Natural killer cell (primary cell): ENCODE measurements at regions not wholly inside any gene's neighbourhood (a gene's known extent, or its start where the extent isn't known, plus 50 kb on each side); places are given as distances from the start of the nearest gene placed in this dataset.

ENCODE experiments used
- ATAC-seq, 3 donors: fragments of 150-1000 bp in 2 of 3; fragments of 200-7000 bp in 1 of 3; cut with Tn5 transposase; 1 replicate in 1 of 3; 2 replicates in 2 of 3; pipeline ENCODE4 v1.10.0; 2021; ENCODE audit warnings: mild to moderate bottlenecking in 2 of 3, moderate library complexity in 2 of 3
- DNase-seq, 2 donors: peaks; one replicate each; pipeline versions ENCODE4 v3.0.0 to v3.0.0-alpha.2; 2013 to 2021; ENCODE audit warnings: mixed read lengths in 1 of 2
- H3K27ac ChIP-seq: one replicate; pipeline ENCODE4 v1.5.1; 2013; ENCODE audit warnings: mild to moderate bottlenecking, low read length
- H3K27me3 ChIP-seq: one replicate; pipeline ENCODE4 v1.6.1; 2013; ENCODE audit warnings: low read length; ENCODE audit not compliant: control insufficient read depth, insufficient read depth
- H3K36me3 ChIP-seq: one replicate; pipeline ENCODE4 v1.6.1; 2013; ENCODE audit warnings: low read length; ENCODE audit not compliant: control insufficient read depth, insufficient read depth
- H3K4me1 ChIP-seq: one replicate; pipeline ENCODE4 v1.6.1; 2013; ENCODE audit warnings: low read length; ENCODE audit not compliant: control insufficient read depth, insufficient read depth
- H3K4me3 ChIP-seq: one replicate; pipeline ENCODE4 v1.5.1; 2013; ENCODE audit warnings: low read length
- H3K9me3 ChIP-seq: one replicate; pipeline ENCODE4 v1.6.1; 2013; ENCODE audit warnings: low read length; ENCODE audit not compliant: control insufficient read depth, insufficient read depth
- H3K27ac Mint-ChIP-seq, 2 donors: one replicate each; pipeline ENCODE4 v1.8.0; 2022; ENCODE audit warnings: mild to moderate bottlenecking in 2 of 2, mixed read lengths in 2 of 2, moderate library complexity in 1 of 2
- H3K27me3 Mint-ChIP-seq, 2 donors: one replicate each; pipeline ENCODE4 v1.8.0; 2022; ENCODE audit warnings: low read depth in 2 of 2, mixed read lengths in 2 of 2
- H3K36me3 Mint-ChIP-seq: one replicate; pipeline ENCODE4 v1.8.0; 2022; ENCODE audit warnings: mixed read lengths
- H3K4me1 Mint-ChIP-seq, 2 donors: one replicate each; pipeline ENCODE4 v1.8.0; 2022; ENCODE audit warnings: mixed read lengths in 2 of 2
- H3K4me3 Mint-ChIP-seq: one replicate; pipeline ENCODE4 v1.8.0; 2022; ENCODE audit warnings: mild to moderate bottlenecking, moderate library complexity, mixed read lengths
- H3K9me3 Mint-ChIP-seq, 2 donors: one replicate each; pipeline ENCODE4 v1.8.0; 2022; ENCODE audit warnings: mixed read lengths in 2 of 2
- WGBS: methylation state at CpG from one replicate; pipeline ENCODE4 v1.1.7; 2013; ENCODE audit warnings: missing lambda C conversion rate; ENCODE audit not compliant: insufficient coverage; 5-methylcytosine and 5-hydroxymethylcytosine counted together
- intact Hi-C: fragments of 100-400 bp; cut with micrococcal nuclease; formaldehyde crosslinking; loops from one replicate; pipeline ENCODE4 v1.14.2; 2022
- TF ChIP-seq, protein P1 (sequence below): fragments of 200-600 bp; IDR thresholded peaks from one replicate; pipeline ENCODE4 v1.8.0; 2022; ENCODE audit warnings: antibody characterized with exemption

DNA sequence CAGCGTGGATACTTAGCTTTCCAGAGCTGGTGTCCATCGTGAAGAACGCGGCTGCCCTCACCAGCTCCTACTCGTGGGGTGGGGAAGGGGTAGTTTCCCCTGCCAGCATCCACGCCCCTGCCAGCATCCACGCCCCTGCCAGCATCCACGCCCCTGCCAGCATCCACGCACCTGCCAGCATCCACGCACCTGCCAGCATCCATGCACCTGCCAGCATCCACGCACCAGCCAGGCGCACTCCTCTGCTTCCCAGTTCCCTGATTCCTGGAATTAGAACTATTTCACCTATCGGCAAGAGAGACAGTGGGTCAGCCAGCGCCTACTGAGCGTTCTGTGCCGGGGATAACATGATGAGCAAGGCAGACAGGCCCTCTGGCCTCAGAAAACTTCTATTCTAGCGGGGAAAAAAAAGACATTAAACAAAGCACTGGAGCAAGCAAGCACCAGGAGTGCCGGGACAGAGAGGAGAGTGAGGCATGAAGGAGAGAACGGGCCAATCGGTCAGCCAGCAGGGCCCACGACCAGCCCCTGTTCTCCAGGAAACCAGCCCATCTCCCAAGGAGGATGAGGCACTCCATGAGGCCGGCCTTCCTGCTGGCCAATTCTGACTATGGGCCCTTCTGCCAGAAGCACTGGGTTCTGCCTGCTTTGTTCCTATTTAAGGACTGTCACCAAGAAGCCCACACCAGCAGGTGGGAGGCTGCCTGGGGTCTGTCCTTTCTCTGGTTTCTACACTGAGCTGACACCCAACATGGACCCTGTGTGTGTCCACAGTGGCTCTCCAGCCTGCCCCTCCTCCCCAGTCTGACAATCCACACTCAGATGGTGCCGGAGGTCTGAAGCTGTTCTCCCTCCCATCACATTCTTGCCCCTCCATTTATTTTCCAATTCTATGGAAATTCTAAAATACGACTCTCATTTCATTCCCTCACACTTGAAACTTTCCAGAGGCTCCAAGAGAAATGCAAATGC, 78.4 kb upstream of the SALL3 start:
- no peaks in the 10 kb centered on the region for H3K36me3 Mint-ChIP-seq
- H3K27me3 Mint-ChIP-seq: peaks cover 8 to 32% of the 10 kb centered on the region in 2 donors
- Histone ChIP-seq H3K9me3 (no peaks in the 10 kb centered on the region), H3K27ac (no peak overlapping the region), H3K36me3 (no peaks in the 10 kb centered on the region), H3K4me1 (no peaks in the 10 kb centered on the region), H3K4me3 (no peak overlapping the region), H3K27me3 (no peaks in the 10 kb centered on the region)
- ATAC-seq (no peak), DNase-seq (no peak)
- 88% methylated on average over 24 of the region's 24 CpGs for WGBS
- TF ChIP-seq, protein P1, sequence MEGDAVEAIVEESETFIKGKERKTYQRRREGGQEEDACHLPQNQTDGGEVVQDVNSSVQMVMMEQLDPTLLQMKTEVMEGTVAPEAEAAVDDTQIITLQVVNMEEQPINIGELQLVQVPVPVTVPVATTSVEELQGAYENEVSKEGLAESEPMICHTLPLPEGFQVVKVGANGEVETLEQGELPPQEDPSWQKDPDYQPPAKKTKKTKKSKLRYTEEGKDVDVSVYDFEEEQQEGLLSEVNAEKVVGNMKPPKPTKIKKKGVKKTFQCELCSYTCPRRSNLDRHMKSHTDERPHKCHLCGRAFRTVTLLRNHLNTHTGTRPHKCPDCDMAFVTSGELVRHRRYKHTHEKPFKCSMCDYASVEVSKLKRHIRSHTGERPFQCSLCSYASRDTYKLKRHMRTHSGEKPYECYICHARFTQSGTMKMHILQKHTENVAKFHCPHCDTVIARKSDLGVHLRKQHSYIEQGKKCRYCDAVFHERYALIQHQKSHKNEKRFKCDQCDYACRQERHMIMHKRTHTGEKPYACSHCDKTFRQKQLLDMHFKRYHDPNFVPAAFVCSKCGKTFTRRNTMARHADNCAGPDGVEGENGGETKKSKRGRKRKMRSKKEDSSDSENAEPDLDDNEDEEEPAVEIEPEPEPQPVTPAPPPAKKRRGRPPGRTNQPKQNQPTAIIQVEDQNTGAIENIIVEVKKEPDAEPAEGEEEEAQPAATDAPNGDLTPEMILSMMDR: no peak
- no peak overlapping the region for H3K4me3 Mint-ChIP-seq
- peaks cover 0 to 7% of the 10 kb centered on the region in 2 donors for H3K4me1 Mint-ChIP-seq
- no peak overlapping the region for H3K27ac Mint-ChIP-seq
- no peaks in the 10 kb centered on the region for H3K9me3 Mint-ChIP-seq
- intact Hi-C loops: no loop called here

DNA sequence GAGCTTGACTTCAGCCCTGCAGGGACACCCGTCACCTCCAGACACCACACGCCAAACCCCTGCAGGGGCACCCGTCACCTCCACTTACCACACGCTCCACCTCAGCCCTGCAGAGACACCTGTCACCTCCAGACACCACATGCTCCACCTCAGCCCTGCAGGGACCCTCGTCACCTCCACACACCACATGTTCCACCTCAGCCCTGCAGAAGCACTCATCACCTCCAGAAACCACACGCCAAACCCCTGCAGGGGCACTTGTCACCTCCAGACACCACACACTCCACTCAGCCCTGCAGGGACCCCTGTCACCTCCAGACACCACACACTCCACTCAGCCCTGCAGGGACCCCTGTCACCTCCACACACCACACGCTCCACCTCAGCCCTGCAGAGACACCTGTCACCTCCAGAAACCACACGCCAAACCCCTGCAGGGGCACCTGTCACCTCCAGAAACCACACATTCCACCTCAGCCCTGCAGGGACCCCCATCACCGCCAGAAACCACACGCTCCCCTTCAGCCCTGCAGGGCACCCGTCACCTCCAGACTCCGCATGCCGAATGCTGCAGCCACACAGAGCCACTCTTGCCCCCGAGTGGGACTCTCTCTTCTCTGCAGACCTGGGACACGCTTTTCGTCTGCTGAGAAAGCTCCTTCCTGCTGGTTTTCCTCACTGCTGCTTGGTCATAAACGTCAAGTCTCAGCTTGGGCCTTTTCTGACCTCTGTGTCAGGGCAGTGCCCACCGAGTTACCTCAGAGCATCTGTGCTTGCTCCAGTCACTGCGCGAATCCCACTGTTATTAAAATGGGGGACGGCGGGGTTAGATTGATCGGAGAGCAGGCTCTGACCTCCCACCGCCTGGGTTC, 77.5 kb upstream of the SALL3 start:
- H3K36me3 ChIP-seq: no peaks in the 10 kb centered on the region
- Mint-ChIP-seq H3K4me1 (peaks cover 0 to 7% of the 10 kb centered on the region in 2 donors), H3K27me3 (peaks cover 8 to 23% of the 10 kb centered on the region in 2 donors), H3K27ac (no peak overlapping the region), H3K36me3 (no peaks in the 10 kb centered on the region), H3K4me3 (no peak overlapping the region), H3K9me3 (no peaks in the 10 kb centered on the region)
- DNase-seq (no peak), ATAC-seq (no peak)
- no peaks in the 10 kb centered on the region for H3K27me3 ChIP-seq
- H3K4me1 ChIP-seq: no peaks in the 10 kb centered on the region
- H3K9me3 ChIP-seq: no peaks in the 10 kb centered on the region
- TF ChIP-seq, protein P1: no peak
- H3K4me3 ChIP-seq: no peak overlapping the region
- no peak overlapping the region for H3K27ac ChIP-seq
- 75% methylated on average over 24 of the region's 24 CpGs for WGBS
- intact Hi-C loops: no loop called here

DNA sequence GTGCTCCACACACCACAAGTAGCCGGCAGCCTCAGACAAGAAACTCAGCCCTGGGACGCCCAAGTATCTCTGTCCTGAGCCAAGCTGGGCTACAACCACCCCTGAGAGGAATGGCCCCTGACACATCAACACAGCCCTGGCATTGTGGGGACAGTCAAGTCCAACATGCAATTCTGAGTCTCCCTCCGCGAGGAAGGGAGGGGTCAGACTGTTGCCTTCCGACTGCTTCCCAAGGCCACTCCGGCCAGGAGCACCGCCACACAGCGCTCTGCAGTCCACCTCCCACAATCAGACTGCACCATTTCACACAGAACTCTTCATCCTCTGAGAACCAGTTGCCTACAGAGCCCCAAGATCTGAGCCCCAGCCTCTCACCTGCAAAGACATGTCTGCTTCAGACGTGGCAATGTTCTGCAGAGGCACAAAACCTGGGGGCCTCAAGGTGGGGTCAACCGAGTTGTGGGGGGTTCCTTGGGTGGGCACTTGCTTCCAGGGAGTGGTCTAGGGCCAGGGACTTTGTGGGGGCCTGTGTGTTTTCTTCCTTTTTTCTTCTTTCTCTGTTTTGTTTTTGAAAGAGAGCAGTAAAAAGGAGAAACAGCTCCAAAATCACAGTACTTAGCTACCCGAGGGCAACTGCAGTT, 76.7 kb upstream of the SALL3 start:
- H3K4me1 ChIP-seq: no peaks in the 10 kb centered on the region
- ATAC-seq (no peak), DNase-seq (no peak)
- H3K9me3 ChIP-seq: no peaks in the 10 kb centered on the region
- 76% methylated on average over 11 of the region's 11 CpGs for WGBS
- no peaks in the 10 kb centered on the region for H3K27me3 ChIP-seq
- no peaks in the 10 kb centered on the region for H3K36me3 ChIP-seq
- H3K27ac ChIP-seq: no peak overlapping the region
- Mint-ChIP-seq H3K4me3 (no peak overlapping the region), H3K9me3 (no peaks in the 10 kb centered on the region), H3K27me3 (peaks cover 8 to 23% of the 10 kb centered on the region in 2 donors), H3K4me1 (peaks cover 0 to 7% of the 10 kb centered on the region in 2 donors), H3K27ac (no peak overlapping the region), H3K36me3 (no peaks in the 10 kb centered on the region)
- TF ChIP-seq, protein P1: no peak
- no peak overlapping the region for H3K4me3 ChIP-seq
- intact Hi-C loops: no loop called here
